ENCODE measurements at regions not wholly inside any gene's neighbourhood (a gene's known extent, or its start where the extent isn't known, plus 50 kb on each side); places are given as distances from the start of the nearest gene placed in this dataset.

- Histone ChIP-seq H3K9ac (ENCODE audit: insufficient read depth, low read length) (no peak overlapping the region), H3K36me3 (ENCODE audit: control insufficient read depth, insufficient read depth, low read length) (no peaks in the 10 kb centered on the region), H3K79me2 (ENCODE audit: control insufficient read depth, insufficient read depth, low read length) (no peaks in the 10 kb centered on the region), H2AFZ (ENCODE audit: low read length) (no peak overlapping the region), H3K4me3 (replicated peaks in 1 of 4; ENCODE audit: control extremely low read depth in 1 of 4, insufficient read depth in 1 of 4, low read depth in 3 of 4, low read length in 4 of 4) (no peak overlapping the region), H4K20me1 (ENCODE audit: control insufficient read depth, extremely low read depth, insufficient read depth, low read length) (no peaks in the 10 kb centered on the region), H3K27ac (ENCODE audit: insufficient read depth, low read length) (no peak overlapping the region), H3K4me2 (ENCODE audit: extremely low read depth, insufficient read depth, low read length) (no peak overlapping the region), H3K27me3 (ENCODE audit: control insufficient read depth, insufficient read depth, low read length) (no peaks in the 10 kb centered on the region), H3K9me3 (ENCODE audit: control insufficient read depth, insufficient read depth, low read depth, low read length) (no peaks in the 10 kb centered on the region), H3K4me1 (ENCODE audit: control insufficient read depth, extremely low read depth, insufficient read depth, low read length) (no peaks in the 10 kb centered on the region)
- no peak for TF ChIP-seq EZH2 (IDR thresholded peaks at IDR 0.05; ENCODE audit: low read length, missing control alignments)
- TF ChIP-seq CTCF (conservative IDR thresholded peaks at IDR 0.05 in 1 of 2, IDR thresholded peaks at IDR 0.05 in 1 of 2; ENCODE audit: low read depth in 1 of 2, low read length in 2 of 2) = no peak
- DNase-seq (ENCODE audit: low read depth in 2 of 2) = no peak
Measured at GRCh38 chr14:65922142-65922541, 509.6 kb downstream of the FUT8 start.

GRCh38 chr14:65926504-65926903 is 514.0 kb downstream of the FUT8 start:
- H3K27me3 ChIP-seq (ENCODE audit: control insufficient read depth, insufficient read depth, low read length) = no peaks in the 10 kb centered on the region
- H3K4me2 ChIP-seq (ENCODE audit: extremely low read depth, insufficient read depth, low read length) = no peak overlapping the region
- DNase-seq (ENCODE audit: low read depth in 2 of 2) = no peak
- no peak overlapping the region for H3K4me3 ChIP-seq (replicated peaks in 1 of 4; ENCODE audit: control extremely low read depth in 1 of 4, insufficient read depth in 1 of 4, low read depth in 3 of 4, low read length in 4 of 4)
- H3K27ac ChIP-seq (ENCODE audit: insufficient read depth, low read length) = no peak overlapping the region
- no peaks in the 10 kb centered on the region for H3K9me3 ChIP-seq (ENCODE audit: control insufficient read depth, insufficient read depth, low read depth, low read length)
- H3K79me2 ChIP-seq (ENCODE audit: control insufficient read depth, insufficient read depth, low read length) = no peaks in the 10 kb centered on the region
- no peaks in the 10 kb centered on the region for H3K4me1 ChIP-seq (ENCODE audit: control insufficient read depth, extremely low read depth, insufficient read depth, low read length)
- no peak overlapping the region for H3K9ac ChIP-seq (ENCODE audit: insufficient read depth, low read length)
- no peak overlapping the region for H2AFZ ChIP-seq (ENCODE audit: low read length)
- no peaks in the 10 kb centered on the region for H3K36me3 ChIP-seq (ENCODE audit: control insufficient read depth, insufficient read depth, low read length)
- H4K20me1 ChIP-seq (ENCODE audit: control insufficient read depth, extremely low read depth, insufficient read depth, low read length) = no peaks in the 10 kb centered on the region
- TF ChIP-seq CTCF (conservative IDR thresholded peaks at IDR 0.05 in 1 of 2, IDR thresholded peaks at IDR 0.05 in 1 of 2; ENCODE audit: low read depth in 1 of 2, low read length in 2 of 2) = no peak
- no peak for TF ChIP-seq EZH2 (IDR thresholded peaks at IDR 0.05; ENCODE audit: low read length, missing control alignments)

GRCh38 chr14:65926935-65927700 is 514.6 kb downstream of the FUT8 start:
- H3K27me3 ChIP-seq (ENCODE audit: control insufficient read depth, insufficient read depth, low read length) = no peaks in the 10 kb centered on the region

More at GRCh38 chr14:65926935-65927700, 514.6 kb downstream of the FUT8 start:
- no peak overlapping the region for H3K4me3 ChIP-seq (replicated peaks in 1 of 4; ENCODE audit: control extremely low read depth in 1 of 4, insufficient read depth in 1 of 4, low read depth in 3 of 4, low read length in 4 of 4)
- no peak for DNase-seq (ENCODE audit: low read depth in 2 of 2)
- TF ChIP-seq CTCF (conservative IDR thresholded peaks at IDR 0.05 in 1 of 2, IDR thresholded peaks at IDR 0.05 in 1 of 2; ENCODE audit: low read depth in 1 of 2, low read length in 2 of 2) = no peak
- no peak for TF ChIP-seq EZH2 (IDR thresholded peaks at IDR 0.05; ENCODE audit: low read length, missing control alignments)
- H3K27ac ChIP-seq (ENCODE audit: insufficient read depth, low read length) = no peak overlapping the region
- no peaks in the 10 kb centered on the region for H3K9me3 ChIP-seq (ENCODE audit: control insufficient read depth, insufficient read depth, low read depth, low read length)
- no peak overlapping the region for H3K4me2 ChIP-seq (ENCODE audit: extremely low read depth, insufficient read depth, low read length)
- no peaks in the 10 kb centered on the region for H3K36me3 ChIP-seq (ENCODE audit: control insufficient read depth, insufficient read depth, low read length)
- H3K79me2 ChIP-seq (ENCODE audit: control insufficient read depth, insufficient read depth, low read length) = no peaks in the 10 kb centered on the region
- no peak overlapping the region for H2AFZ ChIP-seq (ENCODE audit: low read length)
- no peaks in the 10 kb centered on the region for H4K20me1 ChIP-seq (ENCODE audit: control insufficient read depth, extremely low read depth, insufficient read depth, low read length)
- no peak overlapping the region for H3K9ac ChIP-seq (ENCODE audit: insufficient read depth, low read length)
- H3K4me1 ChIP-seq (ENCODE audit: control insufficient read depth, extremely low read depth, insufficient read depth, low read length) = no peaks in the 10 kb centered on the region

All from fibroblast of lung (primary cell).